Subcutaneous abdominal adipose tissue (tissue), 5 donors: ENCODE measurements at regions not wholly inside any gene's neighbourhood (a gene's known extent, or its start where the extent isn't known, plus 50 kb on each side); places are given as distances from the start of the nearest gene placed in this dataset.

Source experiments
- H3K27ac ChIP-seq: one replicate; pipeline ENCODE4 v1.7.0; 2013; ENCODE audit warnings: low read depth, mild to moderate bottlenecking, inconsistent platforms, low read length, moderate library complexity
- H3K27me3 ChIP-seq, 5 donors: one replicate each; pipeline ENCODE4 v1.7.0; 2013; ENCODE audit warnings: low read length in 5 of 5, inconsistent platforms in 1 of 5; ENCODE audit not compliant: control insufficient read depth in 5 of 5, insufficient read depth in 4 of 5
- H3K36me3 ChIP-seq, 5 donors: one replicate each; pipeline ENCODE4 v1.7.0; 2013; ENCODE audit warnings: low read length in 5 of 5; ENCODE audit not compliant: control insufficient read depth in 5 of 5, insufficient read depth in 5 of 5
- H3K4me1 ChIP-seq, 5 donors: one replicate each; pipeline ENCODE4 v1.7.0; 2013; ENCODE audit warnings: low read length in 5 of 5, mild to moderate bottlenecking in 3 of 5, moderate library complexity in 1 of 5; ENCODE audit not compliant: control insufficient read depth in 5 of 5, insufficient read depth in 5 of 5
- H3K4me3 ChIP-seq, 5 donors: one replicate each; pipeline ENCODE4 v1.7.0; 2013; ENCODE audit warnings: low read length in 5 of 5, low read depth in 1 of 5
- H3K9ac ChIP-seq, 5 donors: one replicate each; pipeline ENCODE4 v1.7.0; 2013; ENCODE audit warnings: low read length in 5 of 5, mild to moderate bottlenecking in 4 of 5, moderate library complexity in 3 of 5
- H3K9me3 ChIP-seq, 5 donors: one replicate each; pipeline ENCODE4 v1.7.0; 2013; ENCODE audit warnings: low read length in 5 of 5; ENCODE audit not compliant: control insufficient read depth in 5 of 5
- donor health status: healthy.
- donor health status: healthy.
- donor health status: healthy.
- donor health status: healthy.
- donor health status: healthy.

GRCh38 chr1:30412241-30413110, 310.9 kb downstream of the MATN1 start:
- no peak overlapping the region for H3K9ac ChIP-seq
- H3K36me3 ChIP-seq: no peaks in the 10 kb centered on the region
- no peaks in the 10 kb centered on the region for H3K4me1 ChIP-seq
- no peaks in the 10 kb centered on the region for H3K9me3 ChIP-seq
- no peak overlapping the region for H3K27ac ChIP-seq
- peaks cover 0 to 29% (median 9%) of the 10 kb centered on the region in 5 donors for H3K27me3 ChIP-seq
- H3K4me3 ChIP-seq: no peak overlapping the region

GRCh38 chr1:30411206-30411605, 312.2 kb downstream of the MATN1 start:
- Histone ChIP-seq H3K9me3 (no peaks in the 10 kb centered on the region), H3K4me3 (no peak overlapping the region), H3K27me3 (peaks cover 0 to 36% (median 9%) of the 10 kb centered on the region in 5 donors), H3K27ac (no peak overlapping the region), H3K9ac (no peak overlapping the region), H3K36me3 (no peaks in the 10 kb centered on the region), H3K4me1 (no peaks in the 10 kb centered on the region)

- Histone ChIP-seq H3K9ac (no peak overlapping the region), H3K4me3 (no peak overlapping the region), H3K27ac (no peak overlapping the region), H3K36me3 (no peaks in the 10 kb centered on the region), H3K27me3 (peaks cover 0 to 40% (median 6%) of the 10 kb centered on the region in 5 donors), H3K9me3 (no peaks in the 10 kb centered on the region), H3K4me1 (no peaks in the 10 kb centered on the region)
These were observed 313.1 kb downstream of the MATN1 start for GRCh38 chr1:30410153-30410851.

DNA sequence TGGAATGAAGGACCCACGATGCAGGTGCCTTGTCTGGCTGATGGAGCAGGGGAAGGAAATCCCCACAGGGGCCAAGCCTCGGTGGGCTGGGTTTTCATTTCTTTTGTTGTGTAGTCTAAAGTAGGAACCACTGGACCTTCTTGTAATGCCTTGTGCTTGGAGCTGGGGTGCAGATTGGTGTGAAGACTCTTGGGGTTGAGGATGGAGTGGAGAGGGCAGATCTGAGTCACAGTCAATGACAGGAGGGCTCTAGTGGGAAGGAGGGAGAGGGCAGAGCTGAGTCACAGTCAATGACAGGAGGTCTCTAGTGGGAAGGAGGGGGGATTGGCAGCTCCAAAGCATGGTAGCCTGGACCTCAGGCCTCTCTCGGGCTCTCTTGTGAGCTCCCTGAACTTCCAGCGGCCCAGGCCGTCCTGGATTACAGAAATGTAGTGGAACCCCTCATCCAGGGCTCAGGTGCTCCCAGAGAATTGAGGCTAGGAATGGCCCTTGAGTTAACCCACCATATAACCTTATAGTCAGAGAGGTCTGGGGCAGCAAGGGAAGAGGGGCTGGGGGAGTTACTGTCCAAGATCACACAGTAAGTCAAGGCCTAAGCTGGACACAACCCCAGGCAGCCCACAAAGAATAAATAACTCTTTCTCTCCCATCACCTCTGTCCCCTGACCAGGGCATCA, 313.8 kb downstream of the MATN1 start:
- Histone ChIP-seq H3K27me3 (peaks cover 0 to 36% (median 6%) of the 10 kb centered on the region in 5 donors), H3K4me1 (no peaks in the 10 kb centered on the region), H3K9ac (no peak overlapping the region)

DNA sequence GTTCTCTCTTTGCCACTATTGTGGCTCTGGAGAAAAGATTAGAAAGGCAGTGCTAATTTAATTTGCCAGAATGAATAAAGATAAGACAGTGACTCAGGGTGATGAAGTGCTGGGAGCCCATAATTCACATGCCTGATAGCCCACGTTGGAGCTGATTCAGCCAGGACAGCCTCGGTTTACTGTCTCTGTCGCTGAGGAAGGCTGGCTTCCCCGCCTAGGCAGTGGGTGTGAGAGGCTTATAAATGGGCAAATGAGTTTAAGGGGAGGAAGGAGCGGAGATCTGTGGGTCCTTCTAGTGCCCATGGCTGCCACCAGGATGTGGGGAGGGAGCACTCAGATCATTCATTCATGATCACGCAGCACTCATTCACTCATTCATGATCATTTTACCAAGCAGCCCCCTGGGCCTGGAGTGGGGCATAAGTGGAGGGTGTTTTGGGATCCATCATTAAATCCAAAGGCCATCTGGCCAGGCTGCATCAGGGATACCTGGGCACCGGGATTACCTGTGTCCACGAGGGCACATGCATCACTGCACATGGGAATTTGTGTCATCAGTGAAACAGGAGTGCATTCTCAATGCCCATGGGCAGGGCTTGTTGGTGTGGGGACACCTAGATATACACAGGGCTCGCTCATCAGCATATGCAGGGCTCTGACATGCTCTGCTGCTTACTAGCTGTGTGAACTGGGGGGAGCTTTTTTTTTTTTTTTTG, 315.4 kb downstream of the MATN1 start:
- peaks cover 0 to 36% (median 4%) of the 10 kb centered on the region in 5 donors for H3K27me3 ChIP-seq
- no peak overlapping the region for H3K4me3 ChIP-seq
- H3K27ac ChIP-seq: no peak overlapping the region
- H3K9ac ChIP-seq: no peak overlapping the region
- no peaks in the 10 kb centered on the region for H3K9me3 ChIP-seq
- H3K4me1 ChIP-seq: no peaks in the 10 kb centered on the region
- H3K36me3 ChIP-seq: no peaks in the 10 kb centered on the region

More for the DNA sequence above, 313.8 kb downstream of the MATN1 start:
- Histone ChIP-seq H3K9me3 (no peaks in the 10 kb centered on the region), H3K36me3 (no peaks in the 10 kb centered on the region), H3K4me3 (no peak overlapping the region), H3K27ac (no peak overlapping the region)

DNA sequence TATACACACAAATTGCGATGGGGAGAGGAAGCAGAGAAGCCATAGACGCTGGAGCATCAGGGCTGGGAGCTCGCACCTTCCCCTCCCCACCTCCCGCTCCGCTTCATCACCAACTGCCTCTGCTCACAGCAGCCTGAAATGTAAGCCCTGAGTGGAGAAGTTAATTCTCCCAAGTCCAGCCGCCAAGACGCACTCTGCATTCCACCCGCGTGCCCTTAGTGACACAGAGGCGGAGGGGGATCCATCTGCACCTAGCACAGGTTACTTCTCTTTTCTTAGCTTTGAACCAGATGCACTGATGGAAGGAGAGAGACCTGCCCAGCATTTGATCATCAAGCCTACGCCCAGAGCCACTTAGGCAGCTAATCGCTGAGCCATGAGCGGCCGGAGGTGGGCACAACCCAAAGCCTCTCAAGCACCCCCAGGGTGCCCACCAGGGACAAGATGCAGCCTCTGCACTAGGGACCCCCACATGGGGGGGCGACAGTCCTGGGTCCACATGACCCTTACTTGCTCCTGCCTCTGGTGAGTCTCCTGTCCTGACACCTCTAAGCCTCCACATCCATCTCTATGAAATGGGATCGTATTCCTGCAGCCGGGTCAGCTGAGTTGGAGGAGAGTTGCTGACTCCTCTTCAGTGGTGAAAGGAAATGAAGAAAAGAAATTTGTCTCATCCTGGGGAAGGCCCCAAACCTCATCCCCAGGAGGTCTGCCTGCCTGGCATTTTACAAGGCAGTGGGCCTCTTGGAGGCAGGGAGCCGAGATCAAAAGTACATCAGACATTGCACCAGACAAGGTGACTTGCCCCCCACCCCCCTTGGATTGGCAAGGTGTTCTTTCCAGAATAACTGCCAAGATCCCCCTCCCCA, 316.2 kb downstream of the MATN1 start:
- no peaks in the 10 kb centered on the region for H3K9me3 ChIP-seq
- H3K4me3 ChIP-seq: no peak overlapping the region
- no peaks in the 10 kb centered on the region for H3K4me1 ChIP-seq
- no peak overlapping the region for H3K9ac ChIP-seq
- H3K27ac ChIP-seq: no peak overlapping the region
- peaks cover 0 to 31% (median 4%) of the 10 kb centered on the region in 5 donors for H3K27me3 ChIP-seq
- no peaks in the 10 kb centered on the region for H3K36me3 ChIP-seq

GRCh38 chr1:30405631-30406212, 317.7 kb downstream of the MATN1 start:
- Histone ChIP-seq H3K4me3 (no peak overlapping the region), H3K27me3 (peaks cover 0 to 25% (median 4%) of the 10 kb centered on the region in 5 donors), H3K4me1 (no peaks in the 10 kb centered on the region), H3K9ac (no peak overlapping the region), H3K9me3 (no peaks in the 10 kb centered on the region), H3K36me3 (no peaks in the 10 kb centered on the region), H3K27ac (no peak overlapping the region)

- H3K4me1 ChIP-seq: no peaks in the 10 kb centered on the region
- no peak overlapping the region for H3K27ac ChIP-seq
- H3K4me3 ChIP-seq: no peak overlapping the region
- H3K27me3 ChIP-seq: peaks cover 0 to 18% (median 4%) of the 10 kb centered on the region in 5 donors
- H3K9ac ChIP-seq: no peak overlapping the region
- no peaks in the 10 kb centered on the region for H3K36me3 ChIP-seq
- no peaks in the 10 kb centered on the region for H3K9me3 ChIP-seq
These were observed 318.3 kb downstream of the MATN1 start for GRCh38 chr1:30405081-30405480.

- no peak overlapping the region for H3K4me3 ChIP-seq
- peaks cover 0 to 16% (median 0%) of the 10 kb centered on the region in 5 donors for H3K27me3 ChIP-seq
- no peaks in the 10 kb centered on the region for H3K9me3 ChIP-seq
- no peak overlapping the region for H3K9ac ChIP-seq
- H3K27ac ChIP-seq: no peak overlapping the region
- H3K36me3 ChIP-seq: no peaks in the 10 kb centered on the region
- H3K4me1 ChIP-seq: no peaks in the 10 kb centered on the region
These were observed 319.0 kb downstream of the MATN1 start for GRCh38 chr1:30404341-30404740.
